ENCODE measurements at regions not wholly inside any gene's neighbourhood (a gene's known extent, or its start where the extent isn't known, plus 50 kb on each side); places are given as distances from the start of the nearest gene placed in this dataset.

DNA sequence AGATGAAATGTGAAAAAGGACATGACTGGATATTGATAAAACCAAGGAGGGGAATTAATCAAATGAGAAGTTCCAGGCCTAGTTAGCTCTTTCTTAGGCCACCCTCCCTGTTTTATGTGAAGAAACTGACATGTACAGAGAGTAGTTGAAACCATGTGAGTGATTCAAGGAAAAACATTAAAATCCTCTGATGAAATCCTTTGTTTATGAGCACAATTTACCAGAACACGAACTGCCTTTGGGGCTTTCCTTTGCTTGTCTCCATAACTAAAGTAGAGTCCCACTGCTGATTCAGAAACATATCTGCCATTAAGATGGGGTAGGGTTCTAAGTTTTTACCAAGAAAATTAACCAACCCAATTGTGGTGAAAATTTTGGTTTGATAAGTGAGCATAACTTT lies 558.3 kb downstream of the NR2F2 start (continued):
- TF ChIP-seq, protein P1, sequence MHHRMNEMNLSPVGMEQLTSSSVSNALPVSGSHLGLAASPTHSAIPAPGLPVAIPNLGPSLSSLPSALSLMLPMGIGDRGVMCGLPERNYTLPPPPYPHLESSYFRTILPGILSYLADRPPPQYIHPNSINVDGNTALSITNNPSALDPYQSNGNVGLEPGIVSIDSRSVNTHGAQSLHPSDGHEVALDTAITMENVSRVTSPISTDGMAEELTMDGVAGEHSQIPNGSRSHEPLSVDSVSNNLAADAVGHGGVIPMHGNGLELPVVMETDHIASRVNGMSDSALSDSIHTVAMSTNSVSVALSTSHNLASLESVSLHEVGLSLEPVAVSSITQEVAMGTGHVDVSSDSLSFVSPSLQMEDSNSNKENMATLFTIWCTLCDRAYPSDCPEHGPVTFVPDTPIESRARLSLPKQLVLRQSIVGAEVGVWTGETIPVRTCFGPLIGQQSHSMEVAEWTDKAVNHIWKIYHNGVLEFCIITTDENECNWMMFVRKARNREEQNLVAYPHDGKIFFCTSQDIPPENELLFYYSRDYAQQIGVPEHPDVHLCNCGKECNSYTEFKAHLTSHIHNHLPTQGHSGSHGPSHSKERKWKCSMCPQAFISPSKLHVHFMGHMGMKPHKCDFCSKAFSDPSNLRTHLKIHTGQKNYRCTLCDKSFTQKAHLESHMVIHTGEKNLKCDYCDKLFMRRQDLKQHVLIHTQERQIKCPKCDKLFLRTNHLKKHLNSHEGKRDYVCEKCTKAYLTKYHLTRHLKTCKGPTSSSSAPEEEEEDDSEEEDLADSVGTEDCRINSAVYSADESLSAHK (CRISPR knock-in tag; IDR thresholded peaks at IDR 0.05; ENCODE audit: borderline replicate concordance): no peak
- TF ChIP-seq SOX13 (IDR thresholded peaks at IDR 0.05) (no peak), SOX13 (CRISPR knock-in tag; conservative IDR thresholded peaks at IDR 0.05 in 1 of 2, IDR thresholded peaks at IDR 0.05 in 1 of 2) (no peak), NFKBIZ (CRISPR knock-in tag; IDR thresholded peaks at IDR 0.05) (no peak), MTA3 (CRISPR knock-in tag; IDR thresholded peaks at IDR 0.05) (no peak), EP300 (IDR thresholded peaks at IDR 0.05; ENCODE audit: low read depth in 2 of 2, low read length in 2 of 2) (no peak), EP300 (CRISPR knock-in tag; IDR thresholded peaks at IDR 0.05; ENCODE audit: borderline replicate concordance) (no peak), PHF5A (CRISPR knock-in tag; IDR thresholded peaks at IDR 0.05; ENCODE audit: low read depth, unreplicated experiment) (no peak), ZNF850 (CRISPR knock-in tag; conservative IDR thresholded peaks at IDR 0.05) (no peak), ZFY (CRISPR knock-in tag; IDR thresholded peaks at IDR 0.05) (no peak), TIGD3 (CRISPR knock-in tag; IDR thresholded peaks at IDR 0.05; ENCODE audit: borderline replicate concordance) (no peak), ZNF746 (CRISPR knock-in tag; IDR thresholded peaks at IDR 0.05) (no peak)

Data from HepG2 (cell line).